ENCODE measurements at regions not wholly inside any gene's neighbourhood (a gene's known extent, or its start where the extent isn't known, plus 50 kb on each side); places are given as distances from the start of the nearest gene placed in this dataset.

GRCh38 chr14:94681300-94682060, 69.3 kb downstream of the SERPINA3 start (continued):
- TF ChIP-seq CREM (IDR thresholded peaks at IDR 0.05) (peak; percentile 81), CREM (CRISPR knock-in tag; IDR thresholded peaks at IDR 0.05) (no peak), NCOA5 (CRISPR knock-in tag; IDR thresholded peaks at IDR 0.05) (no peak), MXI1 (IDR thresholded peaks at IDR 0.05; ENCODE audit: borderline replicate concordance, low read depth, low read length) (0 out of 3 replicates have a peak, but pooled peaks have one; percentile 44), TBL1XR1 (IDR thresholded peaks at IDR 0.05; ENCODE audit: borderline replicate concordance, low read length, partially characterized antibody) (no peak), MED13 (CRISPR knock-in tag; IDR thresholded peaks at IDR 0.05) (no peak), ZHX1 (CRISPR knock-in tag; IDR thresholded peaks at IDR 0.05; ENCODE audit: low read depth) (0 out of 2 replicates have a peak, but pooled peaks have one; percentile 8), XRCC5 (optimal IDR thresholded peaks at IDR 0.05; ENCODE audit: low read length) (peak; percentile 24), ZNF549 (CRISPR knock-in tag; IDR thresholded peaks at IDR 0.05) (no peak)
- TF ChIP-seq, protein P1, sequence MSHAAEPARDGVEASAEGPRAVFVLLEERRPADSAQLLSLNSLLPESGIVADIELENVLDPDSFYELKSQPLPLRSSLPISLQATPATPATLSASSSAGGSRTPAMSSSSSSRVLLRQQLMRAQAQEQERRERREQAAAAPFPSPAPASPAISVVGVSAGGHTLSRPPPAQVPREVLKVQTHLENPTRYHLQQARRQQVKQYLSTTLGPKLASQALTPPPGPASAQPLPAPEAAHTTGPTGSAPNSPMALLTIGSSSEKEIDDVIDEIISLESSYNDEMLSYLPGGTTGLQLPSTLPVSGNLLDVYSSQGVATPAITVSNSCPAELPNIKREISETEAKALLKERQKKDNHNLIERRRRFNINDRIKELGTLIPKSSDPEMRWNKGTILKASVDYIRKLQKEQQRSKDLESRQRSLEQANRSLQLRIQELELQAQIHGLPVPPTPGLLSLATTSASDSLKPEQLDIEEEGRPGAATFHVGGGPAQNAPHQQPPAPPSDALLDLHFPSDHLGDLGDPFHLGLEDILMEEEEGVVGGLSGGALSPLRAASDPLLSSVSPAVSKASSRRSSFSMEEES (CRISPR knock-in tag; IDR thresholded peaks at IDR 0.05), result no peak
- TF ChIP-seq, protein P2, sequence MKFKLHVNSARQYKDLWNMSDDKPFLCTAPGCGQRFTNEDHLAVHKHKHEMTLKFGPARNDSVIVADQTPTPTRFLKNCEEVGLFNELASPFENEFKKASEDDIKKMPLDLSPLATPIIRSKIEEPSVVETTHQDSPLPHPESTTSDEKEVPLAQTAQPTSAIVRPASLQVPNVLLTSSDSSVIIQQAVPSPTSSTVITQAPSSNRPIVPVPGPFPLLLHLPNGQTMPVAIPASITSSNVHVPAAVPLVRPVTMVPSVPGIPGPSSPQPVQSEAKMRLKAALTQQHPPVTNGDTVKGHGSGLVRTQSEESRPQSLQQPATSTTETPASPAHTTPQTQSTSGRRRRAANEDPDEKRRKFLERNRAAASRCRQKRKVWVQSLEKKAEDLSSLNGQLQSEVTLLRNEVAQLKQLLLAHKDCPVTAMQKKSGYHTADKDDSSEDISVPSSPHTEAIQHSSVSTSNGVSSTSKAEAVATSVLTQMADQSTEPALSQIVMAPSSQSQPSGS (CRISPR knock-in tag; IDR thresholded peaks at IDR 0.05), result peak; percentile 100

All from HepG2 (cell line).